ENCODE measurements at regions not wholly inside any gene's neighbourhood (a gene's known extent, or its start where the extent isn't known, plus 50 kb on each side); places are given as distances from the start of the nearest gene placed in this dataset.

GRCh38 chr3:55285156-55285555, 201.9 kb downstream of the WNT5A start:
- no peak for FAIRE-seq
- Histone ChIP-seq H3K4me3 (no peak overlapping the region), H3K9ac (ENCODE audit: insufficient read depth in 1 of 2, low read depth in 2 of 2, low read length in 2 of 2) (no peak overlapping the region), H3K27me3 (ENCODE audit: control insufficient read depth in 2 of 2, insufficient read depth in 2 of 2, low read length in 2 of 2) (no peaks in the 10 kb centered on the region), H3K36me3 (ENCODE audit: control insufficient read depth, insufficient read depth, low read length) (no peaks in the 10 kb centered on the region), H2AFZ (ENCODE audit: low read depth, low read length) (no peak overlapping the region), H3K9me3 (replicated peaks; ENCODE audit: control insufficient read depth, insufficient read depth, low read depth, low read length) (no peaks in the 10 kb centered on the region), H3K4me1 (replicated peaks in 1 of 2; ENCODE audit: control insufficient read depth in 2 of 2, insufficient read depth in 2 of 2, low read length in 2 of 2) (no peaks in the 10 kb centered on the region), H4K20me1 (replicated peaks; ENCODE audit: control insufficient read depth, insufficient read depth, low read length) (no peaks in the 10 kb centered on the region), H3K9me1 (ENCODE audit: control insufficient read depth, insufficient read depth, low read length) (no peaks in the 10 kb centered on the region), H3K27ac (ENCODE audit: extremely low read depth, low read depth, low read length) (no peak overlapping the region), H3K79me2 (ENCODE audit: control insufficient read depth, insufficient read depth, low read length) (no peaks in the 10 kb centered on the region), H3K4me2 (ENCODE audit: insufficient read depth, low read length) (no peak overlapping the region)
- BruUV-seq (replicated peaks): no TSS peak
- CTCF ChIA-PET (ENCODE audit: low intra/inter-chr PET ratio): no interaction called here
- DNase-seq (ENCODE audit: extremely low read depth in 1 of 4, low spot score in 3 of 4): no peak
- in situ Hi-C loops (cut with MboI): no loop called here
- no peak for ATAC-seq
- POLR2A ChIA-PET: no interaction called here
- 0% methylated on average over 2 of the region's 2 CpGs for WGBS (ENCODE audit: insufficient coverage, low coverage, missing lambda C conversion rate)
- intact Hi-C loops (cut with micrococcal nuclease): no loop called here
- no peak for TF ChIP-seq ZNF280B (CRISPR knock-in tag; IDR thresholded peaks at IDR 0.05)
- TF ChIP-seq ZNF77 (CRISPR knock-in tag; IDR thresholded peaks at IDR 0.05): no peak
- no peak for TF ChIP-seq MITF (IDR thresholded peaks at IDR 0.05)
- no peak for TF ChIP-seq E2F4 (CRISPR knock-in tag; IDR thresholded peaks at IDR 0.05; ENCODE audit: low read depth)
- TF ChIP-seq NR2C2 (CRISPR knock-in tag; IDR thresholded peaks at IDR 0.05): no peak
- no peak for TF ChIP-seq NR2C2 (tag; IDR thresholded peaks at IDR 0.05)
- TF ChIP-seq MAFG (tag; conservative IDR thresholded peaks at IDR 0.05): no peak
- no peak for TF ChIP-seq CHD2 (IDR thresholded peaks at IDR 0.05; ENCODE audit: low read depth, low read length)
- no peak for TF ChIP-seq ARID1B (IDR thresholded peaks at IDR 0.05)
- no peak for TF ChIP-seq FOXP1 (CRISPR knock-in tag; IDR thresholded peaks at IDR 0.05)
- TF ChIP-seq ETV6 (IDR thresholded peaks at IDR 0.05; ENCODE audit: borderline replicate concordance in 1 of 2, low read depth in 2 of 2, low read length in 1 of 2): no peak
- no peak for TF ChIP-seq ETV6 (CRISPR knock-in tag; IDR thresholded peaks at IDR 0.05; ENCODE audit: borderline replicate concordance)
- TF ChIP-seq ZNF695 (CRISPR knock-in tag; IDR thresholded peaks at IDR 0.05): no peak
- TF ChIP-seq ZNF696 (CRISPR knock-in tag; conservative IDR thresholded peaks at IDR 0.05): no peak
- TF ChIP-seq CREB5 (CRISPR knock-in tag; IDR thresholded peaks at IDR 0.05): no peak
